VCaP (cell line): ENCODE measurements at regions not wholly inside any gene's neighbourhood (a gene's known extent, or its start where the extent isn't known, plus 50 kb on each side); places are given as distances from the start of the nearest gene placed in this dataset.

Experiments used
- H3K27ac ChIP-seq: fragments of 450-650 bp; 2 replicates; pipeline ENCODE4 v1.5.1; 2017
- TF ChIP-seq, protein P1 (sequence below): fragments of 450-650 bp; conservative IDR thresholded peaks from 2 replicates; pipeline ENCODE4 v1.5.1; 2017; ENCODE audit warnings: mild to moderate bottlenecking, moderate library complexity

DNA sequence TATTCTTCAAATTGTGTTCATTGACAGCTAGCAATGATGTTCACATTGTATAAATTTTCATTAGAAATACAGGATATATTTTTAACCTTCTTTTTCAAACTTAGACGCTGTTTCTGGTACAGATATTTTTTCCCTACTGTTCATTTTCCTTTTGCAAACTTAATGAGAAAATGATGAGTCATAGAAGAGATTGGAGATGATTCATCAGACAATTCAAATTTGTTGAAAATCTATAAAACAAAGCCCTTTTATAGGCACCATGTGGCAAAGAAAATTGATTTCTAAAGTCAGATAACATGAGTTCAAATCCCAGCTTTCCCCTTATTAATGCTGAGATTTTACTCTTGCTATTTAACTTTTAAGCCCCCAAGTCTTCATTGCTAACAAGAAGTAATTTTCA lies 728.8 kb upstream of the DDX18 start:
- no peak overlapping the region for H3K27ac ChIP-seq
- TF ChIP-seq, protein P1, sequence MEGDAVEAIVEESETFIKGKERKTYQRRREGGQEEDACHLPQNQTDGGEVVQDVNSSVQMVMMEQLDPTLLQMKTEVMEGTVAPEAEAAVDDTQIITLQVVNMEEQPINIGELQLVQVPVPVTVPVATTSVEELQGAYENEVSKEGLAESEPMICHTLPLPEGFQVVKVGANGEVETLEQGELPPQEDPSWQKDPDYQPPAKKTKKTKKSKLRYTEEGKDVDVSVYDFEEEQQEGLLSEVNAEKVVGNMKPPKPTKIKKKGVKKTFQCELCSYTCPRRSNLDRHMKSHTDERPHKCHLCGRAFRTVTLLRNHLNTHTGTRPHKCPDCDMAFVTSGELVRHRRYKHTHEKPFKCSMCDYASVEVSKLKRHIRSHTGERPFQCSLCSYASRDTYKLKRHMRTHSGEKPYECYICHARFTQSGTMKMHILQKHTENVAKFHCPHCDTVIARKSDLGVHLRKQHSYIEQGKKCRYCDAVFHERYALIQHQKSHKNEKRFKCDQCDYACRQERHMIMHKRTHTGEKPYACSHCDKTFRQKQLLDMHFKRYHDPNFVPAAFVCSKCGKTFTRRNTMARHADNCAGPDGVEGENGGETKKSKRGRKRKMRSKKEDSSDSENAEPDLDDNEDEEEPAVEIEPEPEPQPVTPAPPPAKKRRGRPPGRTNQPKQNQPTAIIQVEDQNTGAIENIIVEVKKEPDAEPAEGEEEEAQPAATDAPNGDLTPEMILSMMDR: no peak

DNA sequence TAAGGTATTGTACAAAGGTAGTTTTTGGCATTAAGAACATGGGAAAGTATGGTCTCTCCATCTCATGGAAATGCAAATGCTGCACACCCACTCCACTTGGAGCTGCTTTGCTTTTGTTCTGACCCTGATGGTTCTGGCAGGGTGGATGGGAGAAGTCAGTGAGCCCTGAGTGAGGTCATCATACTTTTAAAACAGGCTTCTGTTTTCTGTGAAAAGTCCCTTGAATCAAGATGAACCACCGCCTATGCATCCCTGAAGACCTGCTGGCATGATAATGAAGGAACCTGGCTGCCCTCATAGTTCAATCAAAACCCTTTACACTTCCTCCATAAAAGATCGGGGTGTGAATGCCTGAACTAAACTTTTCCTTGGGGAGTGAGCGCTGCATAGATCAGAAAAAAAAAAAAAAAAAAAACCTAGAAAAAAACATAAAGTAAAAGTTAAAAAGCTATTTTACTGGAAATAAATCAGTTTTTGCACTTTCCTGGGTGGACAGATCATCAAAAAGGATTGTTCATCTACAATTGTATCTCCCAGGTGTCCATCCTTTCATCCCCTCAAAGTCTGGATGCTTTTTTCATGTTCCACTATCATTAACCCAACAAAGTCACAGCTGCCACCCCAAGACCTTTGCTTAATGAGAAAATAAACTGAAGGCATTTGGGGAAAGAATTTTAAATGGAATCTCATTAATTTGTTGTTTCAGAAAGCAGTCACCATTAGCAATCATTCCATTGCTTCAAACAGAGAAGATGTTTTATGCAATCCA lies 728.1 kb upstream of the DDX18 start:
- TF ChIP-seq, protein P1: no peak
- H3K27ac ChIP-seq: no peak overlapping the region

DNA sequence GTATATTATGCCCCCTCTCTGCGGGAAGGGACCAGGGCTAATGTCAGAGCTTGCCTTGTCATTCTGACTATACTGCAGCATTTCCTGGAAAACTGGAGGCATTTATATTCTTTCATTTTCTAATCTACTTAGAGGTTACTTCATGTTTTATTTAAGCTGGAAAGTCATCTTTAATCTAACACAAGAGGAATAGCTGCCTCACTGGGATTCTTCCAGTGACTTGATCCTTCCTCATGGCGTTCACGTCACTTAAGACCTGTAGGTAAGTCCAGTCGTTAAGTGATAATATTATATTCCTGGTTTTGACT lies 727.6 kb upstream of the DDX18 start:
- TF ChIP-seq, protein P1: no peak
- no peak overlapping the region for H3K27ac ChIP-seq

DNA sequence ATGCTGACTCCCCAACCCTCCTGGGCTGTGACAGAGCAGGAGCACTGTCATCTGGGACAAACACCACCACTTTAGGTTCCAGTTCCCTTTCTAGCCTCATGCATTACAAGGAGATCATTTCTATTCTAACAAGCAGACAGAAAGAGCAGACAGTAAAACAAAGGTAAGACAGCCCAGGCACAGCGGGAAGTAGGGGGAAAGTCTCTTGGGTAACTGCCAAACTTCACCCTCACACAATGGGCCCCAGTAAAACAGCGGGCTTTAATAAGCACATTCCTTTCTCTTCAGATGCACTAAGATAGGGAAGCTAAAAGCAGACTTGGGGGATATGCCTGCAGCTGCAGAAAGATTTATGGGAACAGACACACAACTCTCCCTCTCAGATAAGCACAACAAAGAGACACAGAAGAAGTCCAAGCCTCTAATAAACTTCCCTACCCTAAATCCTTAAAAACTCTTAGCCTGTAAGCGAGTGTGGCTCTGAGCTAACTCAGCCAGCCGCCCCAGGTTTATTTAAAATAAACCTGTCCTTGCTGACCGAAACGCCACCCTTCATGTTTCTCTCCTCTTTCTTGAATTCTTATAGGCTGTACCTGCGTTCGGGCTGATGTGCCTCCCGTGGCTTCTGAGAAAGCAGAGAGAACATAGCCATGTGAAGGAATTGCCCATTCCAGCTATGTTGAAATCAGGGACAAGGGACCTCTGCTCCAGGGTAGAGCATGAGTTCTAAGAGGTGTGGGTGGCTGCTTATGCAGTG lies 726.8 kb upstream of the DDX18 start:
- no peak overlapping the region for H3K27ac ChIP-seq
- TF ChIP-seq, protein P1: no peak

DNA sequence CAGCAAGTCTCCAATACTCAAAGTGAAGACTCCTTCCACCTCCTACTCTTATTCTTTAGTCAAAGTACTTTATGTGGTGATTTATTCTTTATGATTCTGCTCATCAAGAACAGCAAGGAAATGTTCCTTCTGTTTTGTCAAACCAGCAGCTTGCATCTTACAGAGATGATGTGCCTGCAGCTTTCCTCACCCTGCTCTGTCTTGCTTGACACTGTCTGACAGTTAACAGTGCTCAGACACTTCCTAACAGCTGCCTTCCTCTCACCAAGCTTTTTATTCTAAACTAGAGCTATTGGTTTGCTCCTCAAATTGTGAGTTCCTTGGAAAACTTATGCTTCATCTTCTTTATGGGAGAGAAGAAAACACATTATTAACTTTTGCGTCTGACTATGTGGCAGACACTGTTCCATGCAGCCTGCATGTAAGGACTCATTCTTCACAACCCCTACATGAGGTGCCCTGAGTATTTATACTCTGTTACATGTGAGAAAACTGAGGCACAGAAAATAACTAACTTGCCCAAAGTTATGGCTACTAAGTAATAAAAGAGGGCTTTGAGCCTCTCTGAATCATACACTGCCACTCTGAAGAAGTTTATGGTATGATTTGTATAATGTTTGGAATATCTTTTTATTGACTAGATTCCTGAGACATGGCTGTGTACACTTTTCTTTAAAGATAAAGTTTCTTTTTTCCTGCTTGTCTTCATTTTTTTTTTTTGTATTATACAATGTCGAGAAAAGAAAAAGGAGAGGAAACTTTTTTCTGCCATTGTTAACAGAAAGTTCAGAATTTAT lies 723.3 kb upstream of the DDX18 start:
- TF ChIP-seq, protein P1: no peak
- H3K27ac ChIP-seq: no peak overlapping the region

DNA sequence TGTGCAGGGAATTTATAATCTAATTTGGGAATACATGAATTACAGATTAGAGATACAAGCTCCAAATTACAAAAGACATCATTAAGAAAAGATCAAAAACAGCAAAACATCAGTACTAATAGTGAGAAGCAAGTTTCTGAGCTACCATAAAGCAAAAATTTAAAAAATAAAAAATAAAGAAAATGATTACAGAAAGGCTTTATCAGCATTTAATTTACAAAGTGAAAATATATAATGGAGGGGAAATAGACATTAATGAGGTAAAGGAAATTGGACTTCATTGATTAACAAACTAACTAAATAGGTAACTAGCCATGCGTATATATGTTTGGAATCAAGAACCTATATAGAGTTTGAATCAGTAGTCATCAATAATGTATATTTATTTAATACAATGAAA lies 712.9 kb upstream of the DDX18 start:
- TF ChIP-seq, protein P1: no peak
- H3K27ac ChIP-seq: no peak overlapping the region

DNA sequence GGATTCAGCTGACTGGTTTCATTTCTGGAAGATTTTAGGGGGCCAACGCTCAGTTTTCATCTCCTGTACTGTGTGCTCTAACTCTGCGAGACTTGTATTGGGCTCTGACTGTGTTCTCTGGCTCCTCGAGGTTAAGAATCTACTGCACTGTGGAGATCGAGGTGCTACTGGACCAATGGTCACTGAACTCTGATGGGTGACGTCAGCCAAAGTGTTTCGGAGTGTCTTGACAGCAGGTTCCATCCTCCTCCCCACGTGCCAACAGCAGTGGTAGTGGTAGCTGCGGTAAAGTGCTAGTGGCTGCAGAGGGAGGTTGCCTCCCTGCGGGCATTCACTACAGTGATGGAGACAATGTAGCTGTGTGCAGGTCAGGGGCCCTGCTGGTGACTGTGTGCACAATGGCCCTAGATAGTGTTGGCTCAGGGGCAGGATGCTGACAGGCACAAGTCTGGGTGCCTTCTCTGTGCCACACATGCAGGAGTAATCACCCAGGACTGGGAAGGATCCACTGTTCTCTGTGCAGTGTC lies 705.7 kb upstream of the DDX18 start:
- H3K27ac ChIP-seq: no peak overlapping the region
- TF ChIP-seq, protein P1: no peak
